A673 (cell line): ENCODE measurements at regions not wholly inside any gene's neighbourhood (a gene's known extent, or its start where the extent isn't known, plus 50 kb on each side); places are given as distances from the start of the nearest gene placed in this dataset.

ENCODE experiments used
- BruUV-seq: library from RNA; stranded (reverse); fragments of 400-500 nt; replicated peaks from 2 replicates; lab custom pipeline; 2021; lab: Mats Ljungman, UMichigan
- CTCF ChIA-PET: fragments of 300-600 bp; sonication (Branson Sonifier 250); formaldehyde crosslinking; loops from one replicate; lab custom pipeline; 2022; ENCODE audit warnings: antibody characterized with exemption; lab: Charles Lee
- POLR2A ChIA-PET: fragments of 300-600 bp; sonication (Branson Sonifier 250); formaldehyde crosslinking; loops from one replicate; lab custom pipeline; 2022; ENCODE audit warnings: antibody characterized with exemption; ENCODE audit not compliant: low non-redundant PET; lab: Charles Lee
- DNase-seq: peaks from one replicate; pipeline ENCODE4 v3.0.0-alpha.2; 2015; ENCODE audit warnings: low spot score
- H3K27ac ChIP-seq: fragments of 200-600 bp; sonication (generic); 2 replicates; pipeline ENCODE4 v1.5.1; 2016; ENCODE audit warnings: mixed run types, low read depth, mild to moderate bottlenecking, mixed read lengths, antibody characterized with exemption, low read length; ENCODE audit not compliant: poor library complexity, severe bottlenecking
- H3K27me3 ChIP-seq: fragments of 200-600 bp; sonication (generic); replicated peaks from 2 replicates; pipeline ENCODE4 v1.6.1; 2017; ENCODE audit warnings: mixed run types, low read depth, mild to moderate bottlenecking, mixed read lengths, antibody characterized with exemption, low read length; ENCODE audit not compliant: insufficient read depth, poor library complexity
- H3K36me3 ChIP-seq: fragments of 200-600 bp; sonication (generic); 2 replicates; pipeline ENCODE4 v1.6.1; 2016; ENCODE audit warnings: mixed run types, mild to moderate bottlenecking, mixed read lengths, antibody characterized with exemption, low read length; ENCODE audit not compliant: insufficient read depth, poor library complexity, severe bottlenecking
- H3K4me1 ChIP-seq: fragments of 200-600 bp; sonication (generic); 2 replicates; pipeline ENCODE4 v1.6.1; 2017; ENCODE audit warnings: mixed run types, mild to moderate bottlenecking, mixed read lengths, antibody characterized with exemption, low read length; ENCODE audit not compliant: insufficient read depth, poor library complexity, severe bottlenecking
- H3K4me3 ChIP-seq: fragments of 200-600 bp; sonication (generic); 2 replicates; pipeline ENCODE4 v1.5.1; 2016; ENCODE audit warnings: low read depth, mixed run types, mild to moderate bottlenecking, mixed read lengths, low read length; ENCODE audit not compliant: poor library complexity, severe bottlenecking
- H3K9me3 ChIP-seq: fragments of 200-600 bp; sonication (generic); 2 replicates; pipeline ENCODE4 v1.6.1; 2016; ENCODE audit warnings: mixed run types, low read depth, mild to moderate bottlenecking, mixed read lengths, antibody characterized with exemption, low read length; ENCODE audit not compliant: poor library complexity, severe bottlenecking
- EZH2 ChIP-seq: fragments of 200-600 bp; sonication (generic); IDR thresholded peaks from 2 replicates; pipeline ENCODE4 v1.6.1; 2017; ENCODE audit warnings: borderline replicate concordance, low read depth, mild to moderate bottlenecking, mixed read lengths, antibody characterized with exemption, low read length; ENCODE audit not compliant: poor library complexity, severe bottlenecking
- intact Hi-C: fragments of 100-400 bp; cut with micrococcal nuclease; formaldehyde crosslinking; loops from one replicate; pipeline ENCODE4 v1.10.0; 2022; ENCODE audit not compliant: unreplicated experiment
- TF ChIP-seq, protein P1 (sequence below): fragments of 300-800, 200-600 bp; sonication (generic); conservative IDR thresholded peaks from 2 replicates; pipeline ENCODE4 v1.5.1; 2017; ENCODE audit warnings: low read depth, mild to moderate bottlenecking, antibody characterized with exemption, low read length, moderate library complexity, mixed read lengths

DNA sequence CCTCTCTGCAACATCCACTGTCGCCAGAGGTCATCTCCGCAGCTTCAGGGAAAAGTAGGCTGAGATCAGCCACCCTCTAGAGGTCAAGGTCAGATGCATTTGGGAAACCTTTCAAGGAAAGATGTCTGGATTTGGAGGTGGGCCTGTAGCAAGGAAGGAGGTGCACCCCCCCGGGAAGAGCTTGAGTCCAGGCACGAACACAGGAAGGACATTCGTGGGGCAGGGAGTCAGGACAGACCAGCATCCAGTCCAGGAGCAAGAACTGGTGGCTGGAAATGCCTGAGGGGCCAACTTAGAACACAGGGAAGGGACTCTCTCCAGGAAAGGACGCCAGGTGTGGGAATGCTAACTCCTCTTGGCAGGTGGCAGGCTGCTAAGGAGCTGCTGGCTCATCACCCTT is 614.1 kb upstream of the MGMT start:
- no peak for TF ChIP-seq EZH2
- TF ChIP-seq, protein P1, sequence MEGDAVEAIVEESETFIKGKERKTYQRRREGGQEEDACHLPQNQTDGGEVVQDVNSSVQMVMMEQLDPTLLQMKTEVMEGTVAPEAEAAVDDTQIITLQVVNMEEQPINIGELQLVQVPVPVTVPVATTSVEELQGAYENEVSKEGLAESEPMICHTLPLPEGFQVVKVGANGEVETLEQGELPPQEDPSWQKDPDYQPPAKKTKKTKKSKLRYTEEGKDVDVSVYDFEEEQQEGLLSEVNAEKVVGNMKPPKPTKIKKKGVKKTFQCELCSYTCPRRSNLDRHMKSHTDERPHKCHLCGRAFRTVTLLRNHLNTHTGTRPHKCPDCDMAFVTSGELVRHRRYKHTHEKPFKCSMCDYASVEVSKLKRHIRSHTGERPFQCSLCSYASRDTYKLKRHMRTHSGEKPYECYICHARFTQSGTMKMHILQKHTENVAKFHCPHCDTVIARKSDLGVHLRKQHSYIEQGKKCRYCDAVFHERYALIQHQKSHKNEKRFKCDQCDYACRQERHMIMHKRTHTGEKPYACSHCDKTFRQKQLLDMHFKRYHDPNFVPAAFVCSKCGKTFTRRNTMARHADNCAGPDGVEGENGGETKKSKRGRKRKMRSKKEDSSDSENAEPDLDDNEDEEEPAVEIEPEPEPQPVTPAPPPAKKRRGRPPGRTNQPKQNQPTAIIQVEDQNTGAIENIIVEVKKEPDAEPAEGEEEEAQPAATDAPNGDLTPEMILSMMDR, result no peak

DNA sequence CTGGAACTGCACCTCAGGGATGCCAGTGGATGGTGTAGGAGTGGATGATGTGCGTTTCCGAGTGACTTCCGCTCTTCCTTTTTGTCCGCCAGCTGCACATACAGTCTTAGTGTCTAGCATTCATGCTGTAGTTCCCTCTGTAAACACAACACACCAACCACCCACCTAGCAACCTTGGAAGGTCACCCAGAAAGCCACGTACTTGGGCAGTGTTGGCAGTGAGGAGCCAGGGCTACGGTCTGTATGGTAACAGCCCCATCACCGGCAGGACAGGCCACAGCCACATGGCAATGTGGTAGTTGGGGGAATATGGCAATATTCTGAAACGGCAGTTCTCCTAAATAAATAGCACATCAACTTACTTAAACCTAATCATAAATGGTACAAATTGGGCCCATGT is 613.5 kb upstream of the MGMT start:
- BruUV-seq, result no TSS peak
- Histone ChIP-seq H3K27ac (no peak overlapping the region), H3K4me3 (no peak overlapping the region), H3K27me3 (no peaks in the 10 kb centered on the region), H3K4me1 (peaks cover 12% of the 10 kb centered on the region), H3K9me3 (no peaks in the 10 kb centered on the region), H3K36me3 (no peaks in the 10 kb centered on the region)
- TF ChIP-seq EZH2, result no peak
- DNase-seq, result no peak
- ChIA-PET POLR2A (no interaction called here), CTCF (no interaction called here)
- intact Hi-C loops, result no loop called here

More for the DNA sequence above, 614.1 kb upstream of the MGMT start:
- Histone ChIP-seq H3K9me3 (no peaks in the 10 kb centered on the region), H3K4me1 (peaks cover 12% of the 10 kb centered on the region), H3K27ac (no peak overlapping the region), H3K4me3 (no peak overlapping the region), H3K27me3 (no peaks in the 10 kb centered on the region), H3K36me3 (no peaks in the 10 kb centered on the region)
- ChIA-PET POLR2A (no interaction called here), CTCF (no interaction called here)
- no peak for DNase-seq
- intact Hi-C loops, result no loop called here
- BruUV-seq, result no TSS peak

DNA sequence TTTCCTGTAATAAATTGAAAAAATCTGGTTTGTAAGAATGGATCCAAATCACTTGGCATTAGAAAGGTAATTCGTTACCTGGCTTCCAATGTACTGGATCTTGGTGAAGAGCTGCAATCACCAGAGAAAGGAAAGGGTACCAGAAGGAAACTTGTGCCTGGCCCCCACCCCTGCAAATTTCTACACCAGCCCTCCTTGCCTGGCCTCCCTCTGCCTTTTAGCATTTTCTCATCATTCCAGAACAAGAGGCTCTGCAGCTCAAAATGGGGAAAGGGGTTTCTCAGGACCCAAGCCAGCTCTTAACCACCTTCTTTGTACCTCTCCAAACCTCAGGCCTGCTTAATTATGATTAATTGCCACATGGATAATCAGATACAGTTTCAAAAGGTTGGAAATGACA is 612.8 kb upstream of the MGMT start:
- Histone ChIP-seq H3K36me3 (no peaks in the 10 kb centered on the region), H3K4me1 (peaks cover 12% of the 10 kb centered on the region), H3K9me3 (no peaks in the 10 kb centered on the region), H3K4me3 (no peak overlapping the region), H3K27ac (no peak overlapping the region), H3K27me3 (no peaks in the 10 kb centered on the region)
- ChIA-PET POLR2A (no interaction called here), CTCF (no interaction called here)
- no peak for DNase-seq
- TF ChIP-seq, protein P1, result no peak
- intact Hi-C loops, result no loop called here
- BruUV-seq, result no TSS peak

DNA sequence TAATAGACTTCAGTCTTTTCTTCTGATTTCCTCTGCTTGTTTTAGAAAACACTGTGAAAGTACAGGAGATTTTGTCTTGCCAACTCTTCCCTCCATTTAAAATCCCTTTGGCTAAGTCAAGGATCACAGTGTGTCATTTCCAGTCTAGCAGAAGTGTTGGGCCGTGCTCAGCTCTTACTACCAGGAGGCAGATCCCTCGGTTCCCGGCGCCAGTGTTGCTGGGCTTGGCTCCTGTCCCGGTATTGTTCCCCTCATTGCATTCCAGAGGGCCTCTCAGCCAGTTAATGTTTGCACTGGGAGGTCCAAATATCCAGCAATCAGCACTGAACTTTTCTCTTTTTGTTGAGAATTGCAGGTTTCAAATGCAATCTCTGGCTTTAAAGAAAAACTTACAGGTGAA is 612.1 kb upstream of the MGMT start:
- DNase-seq, result peak; percentile 83
- H3K4me1 ChIP-seq, result peaks cover 12% of the 10 kb centered on the region
- intact Hi-C loops, result loop anchor here (5.0 kb wide), 1 partner anchor 223 kb away; no protein-coding TSS in a partner anchor
- no TSS peak for BruUV-seq
- no peak for TF ChIP-seq EZH2
- TF ChIP-seq, protein P1, result no peak
- ChIA-PET CTCF (no interaction called here), POLR2A (no interaction called here)
- H3K36me3 ChIP-seq, result no peaks in the 10 kb centered on the region
- H3K9me3 ChIP-seq, result no peaks in the 10 kb centered on the region
- H3K4me3 ChIP-seq, result no peak overlapping the region
- H3K27me3 ChIP-seq, result no peaks in the 10 kb centered on the region
- H3K27ac ChIP-seq, result no peak overlapping the region
